Panc1 (cell line): ENCODE measurements at regions not wholly inside any gene's neighbourhood (a gene's known extent, or its start where the extent isn't known, plus 50 kb on each side); places are given as distances from the start of the nearest gene placed in this dataset.

ENCODE experiments used
- ATAC-seq: fragments of 200-7000 bp; cut with Tn5 transposase; 2 replicates; pipeline ENCODE4 v1.9.1; 2020; ENCODE audit warnings: mild to moderate bottlenecking, moderate library complexity
- BruUV-seq: library from RNA; stranded (reverse); fragments of 400-500 nt; replicated peaks from 2 replicates; lab custom pipeline; 2021; lab: Mats Ljungman, UMichigan
- CTCF ChIA-PET: fragments of 300-600 bp; sonication (Branson Sonifier 250); formaldehyde crosslinking; loops from one replicate; lab custom pipeline; 2022; ENCODE audit warnings: antibody characterized with exemption; lab: Charles Lee
- POLR2A ChIA-PET: fragments of 300-600 bp; sonication (Branson Sonifier 250); formaldehyde crosslinking; loops from one replicate; lab custom pipeline; 2022; ENCODE audit warnings: antibody characterized with exemption; lab: Charles Lee
- DNase-seq: peaks from one replicate; pipeline ENCODE4 v3.0.0-alpha.2; 2010; ENCODE audit warnings: low read depth, low spot score
- H3K27ac ChIP-seq: 2 replicates; pipeline ENCODE4 v1.5.1; 2011; ENCODE audit warnings: mild to moderate bottlenecking, low read length, inconsistent platforms
- H3K27me3 ChIP-seq: fragments of 200-500 bp; sonication (Bioruptor generic); 2 replicates; pipeline ENCODE4 v1.6.0; 2014; ENCODE audit warnings: low read length, inconsistent platforms; ENCODE audit not compliant: control insufficient read depth, insufficient read depth
- H3K36me3 ChIP-seq: fragments of 200-500 bp; sonication (Bioruptor generic); 2 replicates; pipeline ENCODE4 v1.5.1; 2014; ENCODE audit warnings: inconsistent platforms, mild to moderate bottlenecking, low read length, moderate library complexity; ENCODE audit not compliant: control insufficient read depth, insufficient read depth
- H3K4me1 ChIP-seq: 2 replicates; pipeline ENCODE4 v1.5.1; 2011; ENCODE audit warnings: inconsistent platforms, mild to moderate bottlenecking, low read length, moderate library complexity; ENCODE audit not compliant: control insufficient read depth, insufficient read depth
- H3K4me3 ChIP-seq, 2 experiments: 2 replicates each; pipeline ENCODE4 v1.5.1; 2011 to 2012; ENCODE audit warnings: low read depth in 2 of 2, low read length in 2 of 2, mild to moderate bottlenecking in 2 of 2, inconsistent platforms in 1 of 2, moderate library complexity in 1 of 2
- H3K9me3 ChIP-seq: fragments of 200-500 bp; sonication (Bioruptor generic); 2 replicates; pipeline ENCODE4 v1.5.1; 2014; ENCODE audit warnings: low read depth, mild to moderate bottlenecking, inconsistent platforms, low read length, moderate library complexity; ENCODE audit not compliant: control insufficient read depth, insufficient read depth
- POLR2AphosphoS5 ChIP-seq: IDR thresholded peaks from 2 replicates; pipeline ENCODE4 v1.6.1; 2012; ENCODE audit warnings: mild to moderate bottlenecking, low read depth, low read length, moderate library complexity
- SIN3A ChIP-seq: IDR thresholded peaks from 2 replicates; pipeline ENCODE4 v1.6.1; 2012; ENCODE audit warnings: low read depth, mild to moderate bottlenecking, low read length, moderate library complexity, borderline replicate concordance; ENCODE audit not compliant: insufficient read depth
- TCF7L2 ChIP-seq: IDR thresholded peaks from 2 replicates; pipeline ENCODE4 v1.6.1; 2011; ENCODE audit warnings: mild to moderate bottlenecking, low read depth, low read length, inconsistent platforms
- in situ Hi-C: cut with HindIII; loops from 2 replicates; pipeline ENCODE4 v1.10.0; 2016; ENCODE audit warnings: low sequenced_read_pairs, low pct_unique_long_range_greater_than_20kb
- intact Hi-C: fragments of 100-400 bp; cut with micrococcal nuclease; formaldehyde crosslinking; loops from one replicate; pipeline ENCODE4 v1.10.0; 2022; ENCODE audit not compliant: unreplicated experiment
- TF ChIP-seq, protein P1 (sequence below), 2 experiments: IDR thresholded peaks; 2 replicates each; pipeline ENCODE4 v1.6.1; 2011 to 2012; ENCODE audit warnings: low read depth in 2 of 2, control low read depth in 1 of 2, low read length in 1 of 2, mild to moderate bottlenecking in 1 of 2, moderate library complexity in 1 of 2; ENCODE audit not compliant: insufficient read depth in 1 of 2
- TF ChIP-seq, protein P2 (sequence below): fragments of 450-650 bp; IDR thresholded peaks from 2 replicates; pipeline ENCODE4 v1.5.1; 2017; ENCODE audit warnings: mild to moderate bottlenecking

DNA sequence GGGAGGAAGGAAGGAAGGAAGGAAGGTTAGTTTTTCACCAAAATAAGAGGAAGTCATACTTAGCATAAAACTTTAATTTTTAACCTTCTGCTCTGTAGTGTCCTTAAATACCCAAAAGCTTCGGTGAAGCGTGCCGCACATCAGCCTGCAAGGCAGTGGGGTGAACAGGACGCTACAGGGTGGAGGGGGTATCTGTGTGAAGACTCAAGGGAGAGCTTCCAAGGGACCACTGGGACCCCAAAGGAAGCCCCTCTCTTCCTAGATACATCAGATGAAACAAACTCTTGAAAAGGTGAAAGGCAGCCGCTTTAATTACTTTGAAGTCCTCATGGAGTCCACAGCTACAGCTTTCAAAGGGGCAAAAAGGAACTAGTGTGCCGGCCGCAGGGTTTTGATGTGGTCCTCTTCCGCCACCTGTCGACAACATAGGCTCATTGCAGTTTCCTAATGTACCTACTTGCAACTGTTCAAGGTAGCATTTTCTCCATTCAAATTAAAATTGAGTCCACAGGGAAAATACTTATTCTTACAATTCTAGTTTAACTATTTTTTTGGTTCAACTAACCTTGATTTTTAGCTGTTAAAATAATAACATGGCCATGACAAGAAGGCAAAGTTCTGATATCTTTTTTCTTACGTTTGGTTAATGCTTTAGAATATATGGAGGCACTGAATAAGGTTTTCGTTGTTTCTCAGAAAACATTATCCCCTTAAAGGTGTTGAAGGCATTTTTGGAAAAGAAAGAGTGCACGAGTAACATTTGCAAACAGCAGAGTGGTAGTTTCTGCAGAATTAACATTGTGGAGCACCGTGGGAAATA is 135.0 kb upstream of the RIPOR2 start:
- no TSS peak for BruUV-seq
- POLR2A ChIA-PET, result no interaction called here
- intact Hi-C loops, result loop anchor here (1.0 to 10.0 kb wide), 2 partner anchors 214 to 486 kb away; no protein-coding TSS in a partner anchor

DNA sequence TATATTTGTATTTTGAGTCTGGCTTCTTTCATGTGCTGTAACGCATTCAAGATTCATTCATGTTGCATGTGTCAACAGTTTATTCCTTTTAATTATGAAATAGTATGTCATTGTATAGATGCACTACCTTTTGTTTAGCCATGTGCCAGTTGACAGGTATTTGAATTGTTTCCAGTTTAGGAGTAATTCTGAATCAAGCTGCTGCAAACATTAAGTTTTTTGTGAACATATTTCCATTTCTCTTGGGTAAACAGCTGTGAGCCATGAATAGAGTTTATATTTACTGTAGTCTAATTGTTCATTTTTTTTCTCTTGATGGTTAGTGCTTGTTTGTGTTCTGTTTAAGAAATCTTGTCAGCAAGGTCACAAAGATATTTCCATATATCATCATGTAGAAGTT is 142.4 kb upstream of the RIPOR2 start:
- CTCF ChIA-PET, result no interaction called here
- BruUV-seq, result no TSS peak
- no peak overlapping the region for H3K27ac ChIP-seq
- in situ Hi-C loops (no loop called here), intact Hi-C loops (loop anchor here (10.0 kb wide), 1 partner anchor 493 kb away; no protein-coding TSS in a partner anchor)
- POLR2A ChIA-PET, result no interaction called here
- H3K4me3 ChIP-seq, result no peak overlapping the region
- peaks cover 10% of the 10 kb centered on the region for H3K27me3 ChIP-seq
- H3K4me1 ChIP-seq, result no peaks in the 10 kb centered on the region
- TF ChIP-seq, protein P1, sequence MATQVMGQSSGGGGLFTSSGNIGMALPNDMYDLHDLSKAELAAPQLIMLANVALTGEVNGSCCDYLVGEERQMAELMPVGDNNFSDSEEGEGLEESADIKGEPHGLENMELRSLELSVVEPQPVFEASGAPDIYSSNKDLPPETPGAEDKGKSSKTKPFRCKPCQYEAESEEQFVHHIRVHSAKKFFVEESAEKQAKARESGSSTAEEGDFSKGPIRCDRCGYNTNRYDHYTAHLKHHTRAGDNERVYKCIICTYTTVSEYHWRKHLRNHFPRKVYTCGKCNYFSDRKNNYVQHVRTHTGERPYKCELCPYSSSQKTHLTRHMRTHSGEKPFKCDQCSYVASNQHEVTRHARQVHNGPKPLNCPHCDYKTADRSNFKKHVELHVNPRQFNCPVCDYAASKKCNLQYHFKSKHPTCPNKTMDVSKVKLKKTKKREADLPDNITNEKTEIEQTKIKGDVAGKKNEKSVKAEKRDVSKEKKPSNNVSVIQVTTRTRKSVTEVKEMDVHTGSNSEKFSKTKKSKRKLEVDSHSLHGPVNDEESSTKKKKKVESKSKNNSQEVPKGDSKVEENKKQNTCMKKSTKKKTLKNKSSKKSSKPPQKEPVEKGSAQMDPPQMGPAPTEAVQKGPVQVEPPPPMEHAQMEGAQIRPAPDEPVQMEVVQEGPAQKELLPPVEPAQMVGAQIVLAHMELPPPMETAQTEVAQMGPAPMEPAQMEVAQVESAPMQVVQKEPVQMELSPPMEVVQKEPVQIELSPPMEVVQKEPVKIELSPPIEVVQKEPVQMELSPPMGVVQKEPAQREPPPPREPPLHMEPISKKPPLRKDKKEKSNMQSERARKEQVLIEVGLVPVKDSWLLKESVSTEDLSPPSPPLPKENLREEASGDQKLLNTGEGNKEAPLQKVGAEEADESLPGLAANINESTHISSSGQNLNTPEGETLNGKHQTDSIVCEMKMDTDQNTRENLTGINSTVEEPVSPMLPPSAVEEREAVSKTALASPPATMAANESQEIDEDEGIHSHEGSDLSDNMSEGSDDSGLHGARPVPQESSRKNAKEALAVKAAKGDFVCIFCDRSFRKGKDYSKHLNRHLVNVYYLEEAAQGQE (IDR thresholded peaks at IDR 0.05; ENCODE audit: insufficient read depth in 1 of 2, low read depth in 2 of 2, low read length in 1 of 2), result no peak
- TF ChIP-seq, protein P2, sequence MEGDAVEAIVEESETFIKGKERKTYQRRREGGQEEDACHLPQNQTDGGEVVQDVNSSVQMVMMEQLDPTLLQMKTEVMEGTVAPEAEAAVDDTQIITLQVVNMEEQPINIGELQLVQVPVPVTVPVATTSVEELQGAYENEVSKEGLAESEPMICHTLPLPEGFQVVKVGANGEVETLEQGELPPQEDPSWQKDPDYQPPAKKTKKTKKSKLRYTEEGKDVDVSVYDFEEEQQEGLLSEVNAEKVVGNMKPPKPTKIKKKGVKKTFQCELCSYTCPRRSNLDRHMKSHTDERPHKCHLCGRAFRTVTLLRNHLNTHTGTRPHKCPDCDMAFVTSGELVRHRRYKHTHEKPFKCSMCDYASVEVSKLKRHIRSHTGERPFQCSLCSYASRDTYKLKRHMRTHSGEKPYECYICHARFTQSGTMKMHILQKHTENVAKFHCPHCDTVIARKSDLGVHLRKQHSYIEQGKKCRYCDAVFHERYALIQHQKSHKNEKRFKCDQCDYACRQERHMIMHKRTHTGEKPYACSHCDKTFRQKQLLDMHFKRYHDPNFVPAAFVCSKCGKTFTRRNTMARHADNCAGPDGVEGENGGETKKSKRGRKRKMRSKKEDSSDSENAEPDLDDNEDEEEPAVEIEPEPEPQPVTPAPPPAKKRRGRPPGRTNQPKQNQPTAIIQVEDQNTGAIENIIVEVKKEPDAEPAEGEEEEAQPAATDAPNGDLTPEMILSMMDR, result no peak
- TF ChIP-seq POLR2AphosphoS5, result no peak
- no peak for TF ChIP-seq SIN3A
- TF ChIP-seq TCF7L2, result no peak
- ATAC-seq, result no peak
- no peaks in the 10 kb centered on the region for H3K36me3 ChIP-seq
- DNase-seq, result no peak
- no peaks in the 10 kb centered on the region for H3K9me3 ChIP-seq

More for the DNA sequence above, 135.0 kb upstream of the RIPOR2 start:
- Histone ChIP-seq H3K27me3 (0 out of 2 replicates have a peak, but pooled peaks cover 2% of the 10 kb centered on the region), H3K4me1 (no peaks in the 10 kb centered on the region), H3K9me3 (no peaks in the 10 kb centered on the region), H3K36me3 (no peaks in the 10 kb centered on the region), H3K27ac (no peak overlapping the region), H3K4me3 (no peak overlapping the region)
- CTCF ChIA-PET, result interaction anchor here (0.5 kb wide), 1 partner anchor 459 kb away, joined by 6 read pairs; no protein-coding TSS in a partner anchor
- in situ Hi-C loops, result no loop called here
- TF ChIP-seq POLR2AphosphoS5, result no peak
- TF ChIP-seq, protein P1 (IDR thresholded peaks at IDR 0.05; ENCODE audit: insufficient read depth in 1 of 2, low read depth in 2 of 2, low read length in 1 of 2), result no peak
- TF ChIP-seq, protein P2, result peak; percentile 89
- no peak for TF ChIP-seq SIN3A
- peak; percentile 77 for TF ChIP-seq TCF7L2
- ATAC-seq (peak; percentile 94), DNase-seq (peak; percentile 52)
